OCI-LY1 (cell line): ENCODE measurements at regions not wholly inside any gene's neighbourhood (a gene's known extent, or its start where the extent isn't known, plus 50 kb on each side); places are given as distances from the start of the nearest gene placed in this dataset.

Source experiments
- CTCF ChIP-seq: fragments of 200-600 bp; sonication (generic), shearing (Covaris generic); IDR thresholded peaks from 2 replicates; pipeline ENCODE4 v1.5.1; 2017; ENCODE audit warnings: mild to moderate bottlenecking, antibody characterized with exemption, low read length, moderate library complexity, mixed read lengths
- EZH2 ChIP-seq: fragments of 200-600 bp; sonication (generic), shearing (Covaris generic); IDR thresholded peaks from 2 replicates; pipeline ENCODE4 v1.8.0; 2017; ENCODE audit warnings: borderline replicate concordance, mixed run types, mild to moderate bottlenecking, antibody characterized with exemption, low read length, moderate library complexity, mixed read lengths

GRCh38 chr6:164216368-164216767 is 801.9 kb downstream of the QKI start:
- TF ChIP-seq CTCF: no peak
- no peak for TF ChIP-seq EZH2
